GM19468 (cell line): ENCODE measurements at regions not wholly inside any gene's neighbourhood (a gene's known extent, or its start where the extent isn't known, plus 50 kb on each side); places are given as distances from the start of the nearest gene placed in this dataset.

ENCODE experiments used
- ATAC-seq: cut with Tn5 transposase; IDR thresholded peaks from one replicate; pipeline ENCODE4 v1.9.1; 2021; ENCODE audit warnings: mild to moderate bottlenecking, moderate library complexity, moderate number of reproducible peaks; ENCODE audit not compliant: unreplicated experiment; ENCODE audit errors: extremely low read depth

GRCh38 chr3:193998628-193999195 is 137.2 kb upstream of the HES1 start:
- ATAC-seq = no peak

GRCh38 chr3:194000100-194000499 is 135.8 kb upstream of the HES1 start:
- no peak for ATAC-seq

GRCh38 chr3:194000712-194001111 is 135.2 kb upstream of the HES1 start:
- no peak for ATAC-seq

GRCh38 chr3:194001728-194002459 is 134.1 kb upstream of the HES1 start:
- no peak for ATAC-seq

- ATAC-seq = no peak
Measured at GRCh38 chr3:194003114-194004057, 132.6 kb upstream of the HES1 start.

- no peak for ATAC-seq
Measured at GRCh38 chr3:194005930-194006501, 129.9 kb upstream of the HES1 start.

GRCh38 chr3:194007592-194008337 is 128.2 kb upstream of the HES1 start:
- ATAC-seq = no peak

- ATAC-seq = no peak
Measured at GRCh38 chr3:194009019-194009418, 126.9 kb upstream of the HES1 start.

- ATAC-seq = no peak
Measured at GRCh38 chr3:194009892-194010533, 125.9 kb upstream of the HES1 start.

GRCh38 chr3:194011807-194012206 is 124.1 kb upstream of the HES1 start:
- ATAC-seq = no peak

GRCh38 chr3:194013928-194014327 is 122.0 kb upstream of the HES1 start:
- no peak for ATAC-seq

GRCh38 chr3:194014756-194015155 is 121.2 kb upstream of the HES1 start:
- ATAC-seq = no peak

- ATAC-seq = no peak
Measured at GRCh38 chr3:194019398-194020165, 116.4 kb upstream of the HES1 start.

GRCh38 chr3:194022052-194022451 is 113.9 kb upstream of the HES1 start:
- no peak for ATAC-seq

- no peak for ATAC-seq
Measured at GRCh38 chr3:194022816-194023215, 113.1 kb upstream of the HES1 start.

GRCh38 chr3:194023501-194024280 is 112.3 kb upstream of the HES1 start:
- no peak for ATAC-seq

- no peak for ATAC-seq
Measured at GRCh38 chr3:194025119-194025518, 110.8 kb upstream of the HES1 start.

- ATAC-seq = no peak
Measured at GRCh38 chr3:194025951-194026350, 110.0 kb upstream of the HES1 start.
